HCT116 (cell line): ENCODE measurements at regions not wholly inside any gene's neighbourhood (a gene's known extent, or its start where the extent isn't known, plus 50 kb on each side); places are given as distances from the start of the nearest gene placed in this dataset.

Source experiments
- ATAC-seq: fragments of 200-7000 bp; cut with Tn5 transposase; 2 replicates; pipeline ENCODE4 v1.9.1; 2020; ENCODE audit warnings: mild to moderate bottlenecking, moderate library complexity
- BruUV-seq: library from RNA; stranded (reverse); fragments of 400-500 nt; replicated peaks from 2 replicates; lab custom pipeline; 2021; lab: Mats Ljungman, UMichigan
- CTCF ChIA-PET: fragments of 300-600 bp; sonication (Branson Sonifier 250); formaldehyde crosslinking; loops from one replicate; lab custom pipeline; 2021; ENCODE audit warnings: antibody characterized with exemption; lab: Charles Lee
- POLR2A ChIA-PET: fragments of 300-600, 350-600 bp; sonication (Branson Sonifier 250); formaldehyde crosslinking; loops from one replicate; lab custom pipeline; 2021; ENCODE audit warnings: antibody characterized with exemption; lab: Charles Lee
- RAD21 ChIA-PET, 2 experiments: fragments of 300-600 bp; sonication (Branson Sonifier 250); formaldehyde crosslinking; loops; one replicate each; lab custom pipeline; 2023; ENCODE audit warnings: low total read pairs in 2 of 2; ENCODE audit not compliant: uncharacterized antibody in 2 of 2, unreplicated experiment in 2 of 2, low non-redundant PET in 1 of 2; lab: Charles Lee
- DNase-seq: peaks from one replicate; pipeline ENCODE4 v3.0.0-alpha.2; 2010; ENCODE audit warnings: low read depth, low spot score
- H2AFZ ChIP-seq: fragments of 200-600 bp; shearing (Covaris generic), sonication (generic); 2 replicates; pipeline ENCODE4 v1.6.1; 2017; ENCODE audit warnings: low read depth, mixed run types, mixed read lengths, antibody characterized with exemption, low read length; ENCODE audit not compliant: poor library complexity, severe bottlenecking
- H3K27ac ChIP-seq: 2 replicates; pipeline ENCODE4 v1.5.1; 2012; ENCODE audit warnings: low read depth, low read length
- H3K27me3 ChIP-seq: fragments of 200-600 bp; sonication (generic); 2 replicates; pipeline ENCODE4 v1.6.1; 2016; ENCODE audit warnings: mixed run types, low read length, mixed read lengths; ENCODE audit not compliant: insufficient read depth
- H3K36me3 ChIP-seq, 2 experiments: fragments of 200-500 bp in 1 of 2; fragments of 200-600 bp in 1 of 2; sonication (Bioruptor generic) in 1 of 2; sonication (generic) in 1 of 2; 2 replicates each; pipeline versions ENCODE4 v1.5.1 to v1.6.1; 2014 to 2016; ENCODE audit warnings: low read length in 2 of 2, inconsistent platforms in 1 of 2, mixed read lengths in 1 of 2, mixed run types in 1 of 2; ENCODE audit not compliant: insufficient read depth in 2 of 2, control insufficient read depth in 1 of 2
- H3K4me1 ChIP-seq, 2 experiments: fragments of 200-600 bp in 1 of 2; sonication (generic) in 1 of 2; 2 replicates each; pipeline versions ENCODE4 v1.5.1 to v1.6.1; 2012 to 2017; ENCODE audit warnings: low read length in 2 of 2, inconsistent platforms in 1 of 2, mild to moderate bottlenecking in 1 of 2, mixed read lengths in 1 of 2, mixed run types in 1 of 2, moderate library complexity in 1 of 2; ENCODE audit not compliant: insufficient read depth in 2 of 2, control insufficient read depth in 1 of 2
- H3K4me2 ChIP-seq: fragments of 200-600 bp; sonication (generic); 2 replicates; pipeline ENCODE4 v1.6.1; 2017; ENCODE audit warnings: mixed run types, low read length, mixed read lengths
- H3K4me3 ChIP-seq, 2 experiments: fragments of 200-600 bp in 1 of 2; sonication (generic) in 1 of 2; replicated peaks in 1 of 2; 2 replicates each; pipeline ENCODE4 v1.5.1; 2011 to 2016; ENCODE audit warnings: low read length in 2 of 2, control low read depth in 1 of 2, low read depth in 1 of 2, mild to moderate bottlenecking in 1 of 2, mixed read lengths in 1 of 2, mixed run types in 1 of 2
- H3K79me2 ChIP-seq: fragments of 200-600 bp; sonication (generic); 2 replicates; pipeline ENCODE4 v1.6.1; 2017; ENCODE audit warnings: mild to moderate bottlenecking, mixed run types, low read length, moderate library complexity, mixed read lengths; ENCODE audit not compliant: insufficient read depth
- H3K9ac ChIP-seq: fragments of 200-600 bp; sonication (generic); 2 replicates; pipeline ENCODE4 v1.6.1; 2016; ENCODE audit warnings: low read length, mixed read lengths
- H3K9me2 ChIP-seq: fragments of 200-600 bp; sonication (generic), shearing (Covaris generic); 2 replicates; pipeline ENCODE4 v1.6.1; 2017; ENCODE audit warnings: mixed run types, mild to moderate bottlenecking, moderate library complexity; ENCODE audit not compliant: insufficient read depth
- H3K9me3 ChIP-seq, 2 experiments: fragments of 200-500 bp in 1 of 2; fragments of 200-600 bp in 1 of 2; sonication (Bioruptor generic) in 1 of 2; sonication (generic) in 1 of 2; 2 replicates each; pipeline ENCODE4 v1.6.1; 2014 to 2017; ENCODE audit warnings: low read length in 2 of 2, mixed read lengths in 2 of 2, inconsistent platforms in 1 of 2, low read depth in 1 of 2, mild to moderate bottlenecking in 1 of 2, mixed run types in 1 of 2, moderate library complexity in 1 of 2; ENCODE audit not compliant: control insufficient read depth in 1 of 2, insufficient read depth in 1 of 2
- H4K20me1 ChIP-seq: fragments of 200-600 bp; sonication (generic), shearing (Covaris generic); 2 replicates; pipeline ENCODE4 v1.6.1; 2017; ENCODE audit warnings: mixed run types, mild to moderate bottlenecking, moderate library complexity; ENCODE audit not compliant: insufficient read depth
- CEBPB ChIP-seq: IDR thresholded peaks from 2 replicates; pipeline ENCODE4 v1.6.1; 2012; ENCODE audit warnings: low read depth
- EGR1 ChIP-seq: IDR thresholded peaks from 2 replicates; pipeline ENCODE4 v1.6.1; 2012; ENCODE audit warnings: low read depth
- ELF1 ChIP-seq: IDR thresholded peaks from 2 replicates; pipeline ENCODE4 v1.6.1; 2012; ENCODE audit warnings: low read depth, borderline replicate concordance
- EZH2 ChIP-seq: fragments of 200-600 bp; sonication (generic); IDR thresholded peaks from 2 replicates; pipeline ENCODE4 v1.6.1; 2017; ENCODE audit warnings: antibody characterized with exemption, mixed run types
- FOSL1 ChIP-seq: IDR thresholded peaks from 2 replicates; pipeline ENCODE4 v1.6.1; 2012; ENCODE audit warnings: low read depth
- JUND ChIP-seq: IDR thresholded peaks from 2 replicates; pipeline ENCODE4 v1.6.1; 2012
- RAD21 ChIP-seq: IDR thresholded peaks from 2 replicates; pipeline ENCODE4 v1.6.1; 2012; ENCODE audit warnings: low read depth, mild to moderate bottlenecking
- SRF ChIP-seq: IDR thresholded peaks from 2 replicates; pipeline ENCODE4 v1.6.1; 2012; ENCODE audit warnings: low read depth
- TCF7L2 ChIP-seq: IDR thresholded peaks from 2 replicates; pipeline ENCODE4 v1.7.0; 2011; ENCODE audit warnings: borderline replicate concordance, inconsistent platforms; ENCODE audit not compliant: insufficient read depth, insufficient read length; ENCODE audit errors: extremely low read depth
- ZBTB33 ChIP-seq: IDR thresholded peaks from 2 replicates; pipeline ENCODE4 v1.6.1; 2011; ENCODE audit warnings: mild to moderate bottlenecking, low read length, moderate library complexity; ENCODE audit not compliant: insufficient replicate concordance; ENCODE audit errors: extremely low read depth
- ZNF274 ChIP-seq: fragments of 200-500 bp; sonication (Bioruptor generic); IDR thresholded peaks from 2 replicates; pipeline ENCODE4 v1.6.1; 2014; ENCODE audit warnings: mild to moderate bottlenecking, low read depth, low read length, inconsistent platforms
- intact Hi-C: fragments of 100-400 bp; cut with micrococcal nuclease; formaldehyde crosslinking; loops from 2 replicates; pipeline ENCODE4 v1.10.0; 2022
- TF ChIP-seq, protein P1 (sequence below): IDR thresholded peaks from 2 replicates; pipeline ENCODE4 v1.6.1; 2012
- TF ChIP-seq, protein P2 (sequence below), 3 experiments: fragments of 200-600 bp in 1 of 3; sonication (generic) in 1 of 3; IDR thresholded peaks in 2 of 3; conservative IDR thresholded peaks in 1 of 3; 2 replicates each; pipeline ENCODE4 v1.5.1; 2012 to 2017; ENCODE audit warnings: low read depth in 2 of 3, low read length in 2 of 3, antibody characterized with exemption in 1 of 3, borderline replicate concordance in 1 of 3, control low read depth in 1 of 3, mild to moderate bottlenecking in 1 of 3, mixed read lengths in 1 of 3, mixed run types in 1 of 3, moderate library complexity in 1 of 3; ENCODE audit not compliant: insufficient read depth in 1 of 3

- intact Hi-C loops = no loop called here
- Histone ChIP-seq H3K9me3 (no peaks in the 10 kb centered on the region), H3K27ac (no peak overlapping the region), H4K20me1 (no peaks in the 10 kb centered on the region), H3K9ac (no peak overlapping the region), H3K4me2 (no peak overlapping the region), H3K27me3 (no peaks in the 10 kb centered on the region), H3K4me1 (no peaks in the 10 kb centered on the region), H3K4me3 (no peak overlapping the region), H3K9me2 (no peaks in the 10 kb centered on the region), H2AFZ (peak overlapping the region; percentile 23), H3K36me3 (no peaks in the 10 kb centered on the region), H3K79me2 (no peaks in the 10 kb centered on the region)
- DNase-seq (no peak), ATAC-seq (no peak)
- TF ChIP-seq RAD21 (no peak), TCF7L2 (no peak), ELF1 (no peak), ZBTB33 (no peak), EZH2 (no peak), FOSL1 (no peak), EGR1 (no peak), CEBPB (no peak), ZNF274 (no peak), SRF (no peak), JUND (no peak)
- TF ChIP-seq, protein P1, sequence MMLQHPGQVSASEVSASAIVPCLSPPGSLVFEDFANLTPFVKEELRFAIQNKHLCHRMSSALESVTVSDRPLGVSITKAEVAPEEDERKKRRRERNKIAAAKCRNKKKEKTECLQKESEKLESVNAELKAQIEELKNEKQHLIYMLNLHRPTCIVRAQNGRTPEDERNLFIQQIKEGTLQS = no peak
- TF ChIP-seq, protein P2, sequence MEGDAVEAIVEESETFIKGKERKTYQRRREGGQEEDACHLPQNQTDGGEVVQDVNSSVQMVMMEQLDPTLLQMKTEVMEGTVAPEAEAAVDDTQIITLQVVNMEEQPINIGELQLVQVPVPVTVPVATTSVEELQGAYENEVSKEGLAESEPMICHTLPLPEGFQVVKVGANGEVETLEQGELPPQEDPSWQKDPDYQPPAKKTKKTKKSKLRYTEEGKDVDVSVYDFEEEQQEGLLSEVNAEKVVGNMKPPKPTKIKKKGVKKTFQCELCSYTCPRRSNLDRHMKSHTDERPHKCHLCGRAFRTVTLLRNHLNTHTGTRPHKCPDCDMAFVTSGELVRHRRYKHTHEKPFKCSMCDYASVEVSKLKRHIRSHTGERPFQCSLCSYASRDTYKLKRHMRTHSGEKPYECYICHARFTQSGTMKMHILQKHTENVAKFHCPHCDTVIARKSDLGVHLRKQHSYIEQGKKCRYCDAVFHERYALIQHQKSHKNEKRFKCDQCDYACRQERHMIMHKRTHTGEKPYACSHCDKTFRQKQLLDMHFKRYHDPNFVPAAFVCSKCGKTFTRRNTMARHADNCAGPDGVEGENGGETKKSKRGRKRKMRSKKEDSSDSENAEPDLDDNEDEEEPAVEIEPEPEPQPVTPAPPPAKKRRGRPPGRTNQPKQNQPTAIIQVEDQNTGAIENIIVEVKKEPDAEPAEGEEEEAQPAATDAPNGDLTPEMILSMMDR (IDR thresholded peaks at IDR 0.05 in 2 of 3, conservative IDR thresholded peaks at IDR 0.05 in 1 of 3; ENCODE audit: borderline replicate concordance in 1 of 3, insufficient read depth in 1 of 3, low read depth in 2 of 3, low read length in 2 of 3) = no peak
- BruUV-seq = no TSS peak
- ChIA-PET POLR2A (interaction anchor here (0.8 kb wide), 1 partner anchor 14 kb away, joined by 4 read pairs; no protein-coding TSS in a partner anchor), CTCF (no interaction called here), RAD21 (no interaction called here)
Observed at GRCh38 chr3:177371146-177371545, 173.9 kb upstream of the TBL1XR1 start.
